ENCODE measurements at regions not wholly inside any gene's neighbourhood (a gene's known extent, or its start where the extent isn't known, plus 50 kb on each side); places are given as distances from the start of the nearest gene placed in this dataset.

- DNase-seq, result no peak
Observed at GRCh38 chr7:1380821-1381580, 78.3 kb downstream of the MICALL2 start.

- no peak for DNase-seq
Observed at GRCh38 chr7:1382553-1383397, 76.5 kb downstream of the MICALL2 start.

GRCh38 chr7:1383398-1384112 lies 75.7 kb downstream of the MICALL2 start:
- no peak for DNase-seq

GRCh38 chr7:1384113-1384415 lies 75.2 kb downstream of the MICALL2 start:
- DNase-seq, result no peak

Measured in NCI-H1092 treated with DMSO at 0.1 percent for 48 hours (cell line).